HG03342 (cell line): ENCODE measurements at regions not wholly inside any gene's neighbourhood (a gene's known extent, or its start where the extent isn't known, plus 50 kb on each side); places are given as distances from the start of the nearest gene placed in this dataset.

ENCODE experiments used
- ATAC-seq: cut with Tn5 transposase; IDR thresholded peaks from one replicate; pipeline ENCODE4 v1.9.1; 2021; ENCODE audit warnings: mild to moderate bottlenecking, moderate library complexity; ENCODE audit not compliant: unreplicated experiment

DNA sequence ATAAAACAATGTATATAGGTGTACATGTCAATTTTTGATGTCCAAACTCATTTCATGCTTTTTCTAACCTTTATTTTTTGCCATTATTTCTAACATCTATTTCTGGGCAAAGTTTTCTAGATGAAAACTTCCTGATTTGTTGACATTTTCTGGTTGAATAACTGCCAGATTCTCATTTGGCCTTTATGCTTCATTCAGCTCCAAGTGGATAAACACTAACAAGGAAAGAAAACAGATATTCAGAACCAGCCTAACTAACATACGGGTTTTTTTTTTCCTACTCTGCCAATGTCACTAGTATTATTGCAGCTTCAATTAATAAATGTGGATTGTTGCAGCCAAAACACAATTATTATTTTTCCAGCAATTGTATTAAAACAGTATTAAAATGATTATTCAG is 50.9 kb upstream of the RAP1GDS1 start:
- no peak for ATAC-seq

DNA sequence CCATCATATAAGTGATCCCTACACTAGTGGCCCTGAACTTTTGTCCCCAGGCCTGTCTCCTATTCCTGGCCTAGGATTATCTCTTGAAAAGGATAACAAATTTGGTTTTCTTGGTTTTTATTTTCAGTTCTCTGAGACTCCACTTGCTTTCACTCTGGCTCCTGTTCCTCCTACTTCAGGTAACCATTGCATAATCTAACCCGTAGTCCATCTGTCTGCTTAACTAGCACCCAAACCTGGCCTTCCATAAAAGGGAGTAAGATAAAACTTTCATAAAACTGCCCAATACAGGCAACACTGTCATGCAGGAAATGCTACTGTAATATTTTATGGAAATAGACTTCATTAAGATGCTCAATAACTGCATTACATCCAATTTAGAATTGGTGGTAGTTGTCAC is 52.1 kb upstream of the RAP1GDS1 start:
- ATAC-seq: no peak

GRCh38 chr4:98204236-98204553 is 57.0 kb upstream of the RAP1GDS1 start:
- peak; percentile 47 for ATAC-seq

DNA sequence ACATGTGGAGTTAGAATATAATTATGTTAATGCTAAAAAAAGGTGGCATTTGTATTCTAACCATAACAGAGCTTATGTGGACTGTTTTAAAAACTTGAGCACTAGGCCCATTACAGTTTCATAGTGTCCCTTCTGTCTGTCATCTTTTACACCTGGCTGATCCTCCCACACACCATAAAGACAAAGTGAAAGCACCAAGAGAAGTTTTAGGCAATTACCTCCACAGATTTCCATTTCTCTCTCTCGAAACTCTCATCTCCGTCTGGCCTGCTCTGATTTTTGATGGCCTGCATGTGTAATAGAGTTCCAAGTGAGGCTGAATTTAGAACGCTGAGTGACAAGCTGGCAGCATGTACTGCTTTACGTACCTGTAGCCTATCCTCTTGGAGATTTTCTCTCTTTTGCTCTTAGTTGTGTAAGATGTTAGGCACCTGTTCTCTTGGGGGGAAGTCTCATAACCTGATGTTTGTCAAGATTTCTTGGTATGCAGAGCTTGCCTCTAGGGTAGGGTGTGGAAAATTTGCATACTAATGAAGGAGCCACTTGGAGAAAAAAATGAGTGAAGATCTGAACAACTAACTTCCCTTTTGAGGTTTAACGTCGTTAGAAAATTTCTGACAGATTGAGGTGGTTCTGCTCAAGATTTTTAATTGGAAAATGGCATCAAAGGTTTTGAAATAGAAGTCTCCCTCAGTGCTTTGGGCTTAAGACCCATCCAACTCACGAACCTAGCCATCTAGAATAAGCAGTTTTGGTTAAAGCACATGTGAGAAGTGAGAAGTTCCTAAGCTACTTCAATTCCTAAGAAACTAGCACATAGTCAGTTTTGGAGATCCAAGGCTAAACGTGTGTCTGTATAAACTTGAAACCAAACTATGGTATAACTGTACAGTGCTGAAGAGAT is 57.6 kb upstream of the RAP1GDS1 start:
- peak; percentile 82 for ATAC-seq

DNA sequence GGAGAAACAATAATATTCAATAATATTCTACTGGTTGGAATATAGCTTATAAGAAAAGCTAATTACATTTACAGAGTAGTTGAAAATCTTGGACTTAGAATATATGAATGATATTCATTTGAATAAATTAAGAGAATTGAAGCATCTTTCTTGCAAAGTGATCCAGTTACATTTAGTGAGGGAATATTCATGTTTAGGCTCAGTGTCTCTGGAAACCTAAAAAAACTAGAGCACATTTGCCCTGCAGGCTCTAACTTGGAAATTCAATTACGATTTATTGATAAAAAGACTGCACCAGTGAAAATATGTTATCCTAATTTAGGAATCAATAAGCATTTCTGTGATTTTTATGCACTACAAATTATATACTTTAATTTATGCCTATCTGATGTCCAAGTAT is 58.3 kb upstream of the RAP1GDS1 start:
- no peak for ATAC-seq

GRCh38 chr4:98199247-98199646 is 56.0 kb upstream of the STPG2 start:
- ATAC-seq: no peak

DNA sequence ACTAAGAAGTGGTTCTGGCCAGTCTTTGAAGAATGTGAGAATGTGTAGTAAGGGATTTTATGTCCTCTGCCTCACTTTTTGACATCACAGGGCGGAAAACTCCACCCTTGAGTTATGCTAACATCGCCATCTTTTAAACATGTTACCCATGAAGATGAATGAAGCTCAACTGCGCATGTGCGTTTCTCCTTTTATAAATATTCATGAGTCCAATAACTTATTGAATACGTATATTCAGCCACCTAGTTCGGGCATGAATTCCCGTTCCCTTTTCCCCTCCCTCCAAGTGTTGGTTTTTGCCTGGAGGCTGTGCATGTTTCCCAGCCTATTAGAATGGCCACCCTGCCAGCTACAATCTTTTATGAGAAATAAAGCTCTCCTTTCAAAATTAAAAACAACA is 51.7 kb upstream of the STPG2 start:
- ATAC-seq: no peak

- ATAC-seq: no peak
These were observed 50.3 kb upstream of the STPG2 start for GRCh38 chr4:98193459-98194105.
